CD14-positive monocyte (primary cell): ENCODE measurements at regions not wholly inside any gene's neighbourhood (a gene's known extent, or its start where the extent isn't known, plus 50 kb on each side); places are given as distances from the start of the nearest gene placed in this dataset.

Experiments
- DNase-seq, 3 donors: peaks; one replicate each; pipeline ENCODE4 v3.0.0-alpha.2; 2011 to 2022
- H2AFZ ChIP-seq: 2 replicates; pipeline ENCODE4 v1.6.0; 2012; ENCODE audit warnings: mild to moderate bottlenecking, low read depth, low read length, inconsistent platforms; ENCODE audit not compliant: insufficient read depth, poor library complexity, severe bottlenecking
- H3K27ac ChIP-seq, 2 donors: 1 replicate in 1 of 2; 2 replicates in 1 of 2; pipeline ENCODE4 v1.5.1; 2012 to 2013; ENCODE audit warnings: low read length in 2 of 2, control low read depth in 1 of 2, inconsistent platforms in 1 of 2, low read depth in 1 of 2, mild to moderate bottlenecking in 1 of 2
- H3K27me3 ChIP-seq, 2 donors: one replicate each; pipeline versions ENCODE4 v1.6.0 to v1.6.1; 2011 to 2013; ENCODE audit warnings: low read length in 2 of 2; ENCODE audit not compliant: control insufficient read depth in 2 of 2, insufficient read depth in 2 of 2
- H3K36me3 ChIP-seq, 2 donors: replicated peaks in 1 of 2; 1 replicate in 1 of 2; 2 replicates in 1 of 2; pipeline versions ENCODE4 v1.5.1 to v1.6.1; 2012 to 2013; ENCODE audit warnings: low read length in 2 of 2, control low read depth in 1 of 2, inconsistent platforms in 1 of 2, mild to moderate bottlenecking in 1 of 2; ENCODE audit not compliant: insufficient read depth in 2 of 2, control insufficient read depth in 1 of 2
- H3K4me1 ChIP-seq, 2 donors: 1 replicate in 1 of 2; 2 replicates in 1 of 2; pipeline versions ENCODE4 v1.5.1 to v1.6.1; 2012 to 2013; ENCODE audit warnings: low read length in 2 of 2, control low read depth in 1 of 2, inconsistent platforms in 1 of 2, mild to moderate bottlenecking in 1 of 2, moderate library complexity in 1 of 2; ENCODE audit not compliant: insufficient read depth in 2 of 2, control insufficient read depth in 1 of 2
- H3K4me2 ChIP-seq: replicated peaks from 2 replicates; pipeline ENCODE3; 2012; ENCODE audit warnings: low read length, moderate library complexity, mild to moderate bottlenecking; ENCODE audit not compliant: poor library complexity, severe bottlenecking; ENCODE audit errors: extremely low read depth
- H3K4me3 ChIP-seq, 3 experiments: fragments of 200-600 bp in 1 of 3; sonication (generic) in 1 of 3; replicated peaks in 1 of 3; 1 replicate in 2 of 3; 2 replicates in 1 of 3; pipeline ENCODE4 v1.5.1; 2011 to 2013; ENCODE audit warnings: low read length in 3 of 3, mild to moderate bottlenecking in 3 of 3, control low read depth in 2 of 3, low read depth in 2 of 3, inconsistent platforms in 1 of 3, moderate library complexity in 1 of 3
- H3K79me2 ChIP-seq: 2 replicates; pipeline ENCODE4 v1.6.0; 2012; ENCODE audit warnings: mild to moderate bottlenecking, control low read depth, inconsistent platforms, low read length, moderate library complexity; ENCODE audit not compliant: insufficient read depth
- H3K9ac ChIP-seq: 2 replicates; pipeline ENCODE4 v1.6.0; 2017; ENCODE audit warnings: low read length, mild to moderate bottlenecking; ENCODE audit not compliant: insufficient read depth, poor library complexity, severe bottlenecking
- H3K9me3 ChIP-seq, 2 donors: replicated peaks in 1 of 2; 1 replicate in 1 of 2; 2 replicates in 1 of 2; pipeline versions ENCODE4 v1.5.1 to v1.6.1; 2012 to 2013; ENCODE audit warnings: low read length in 2 of 2, control low read depth in 1 of 2; ENCODE audit not compliant: control insufficient read depth in 1 of 2, insufficient read depth in 1 of 2
- H4K20me1 ChIP-seq: 2 replicates; pipeline ENCODE4 v1.6.0; 2012; ENCODE audit warnings: mild to moderate bottlenecking, low read length, control low read depth, moderate library complexity; ENCODE audit not compliant: insufficient read depth
- H3K27ac Mint-ChIP-seq, 7 donors: one replicate each; pipeline ENCODE4 v1.8.0; 2020; ENCODE audit warnings: mild to moderate bottlenecking in 7 of 7, mixed read lengths in 7 of 7, moderate library complexity in 6 of 7, inconsistent platforms in 2 of 7
- H3K27me3 Mint-ChIP-seq, 3 donors: one replicate each; pipeline ENCODE4 v1.8.0; 2021 to 2022; ENCODE audit warnings: low read depth in 3 of 3, mild to moderate bottlenecking in 3 of 3, mixed read lengths in 3 of 3, moderate library complexity in 3 of 3, inconsistent platforms in 1 of 3
- H3K36me3 Mint-ChIP-seq, 2 donors: one replicate each; pipeline ENCODE4 v1.8.0; 2020; ENCODE audit warnings: mixed read lengths in 2 of 2, inconsistent platforms in 1 of 2, mild to moderate bottlenecking in 1 of 2
- H3K4me1 Mint-ChIP-seq: one replicate; pipeline ENCODE4 v1.8.0; 2020; ENCODE audit warnings: mild to moderate bottlenecking, mixed read lengths
- H3K4me3 Mint-ChIP-seq, 2 donors: one replicate each; pipeline ENCODE4 v1.8.0; 2020; ENCODE audit warnings: mild to moderate bottlenecking in 2 of 2, mixed read lengths in 2 of 2, moderate library complexity in 1 of 2
- H3K9me3 Mint-ChIP-seq, 7 donors: one replicate each; pipeline ENCODE4 v1.8.0; 2020 to 2022; ENCODE audit warnings: mixed read lengths in 7 of 7, mild to moderate bottlenecking in 6 of 7, moderate library complexity in 6 of 7, inconsistent platforms in 2 of 7
- CTCF ChIP-seq: fragments of 200-600 bp; IDR thresholded peaks from one replicate; pipeline ENCODE4 v1.8.0; 2022; ENCODE audit warnings: antibody characterized with exemption, mild to moderate bottlenecking
- WGBS: methylation state at CpG from one replicate; pipeline ENCODE4 v1.1.5; 2013; ENCODE audit warnings: missing lambda C conversion rate; ENCODE audit not compliant: insufficient coverage; 5-methylcytosine and 5-hydroxymethylcytosine counted together
- intact Hi-C, 2 donors: fragments of 100-400 bp; cut with micrococcal nuclease; formaldehyde crosslinking; loops; one replicate each; pipeline versions ENCODE4 v1.15.0 to v1.15.1; 2023

DNA sequence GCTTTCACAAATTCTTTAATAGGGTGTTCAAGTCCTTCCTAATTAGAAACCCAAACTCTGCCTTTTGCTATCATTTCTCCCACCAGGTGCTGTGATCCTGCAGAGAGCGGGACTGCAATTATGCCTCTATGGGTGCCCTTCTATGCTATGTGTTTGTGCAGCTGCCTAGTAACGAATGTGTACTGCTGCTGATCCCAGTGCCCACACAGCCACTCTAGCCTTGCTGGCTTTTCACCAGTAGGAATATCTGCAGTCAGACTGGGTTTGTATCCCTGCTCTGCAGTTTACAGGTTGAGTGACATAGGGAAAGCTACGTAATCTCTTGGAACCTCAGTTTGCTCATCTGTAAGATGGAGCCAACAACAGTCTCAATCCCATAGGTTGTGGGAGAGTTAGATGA, 179.6 kb upstream of the IRX3 start:
- 87% methylated on average over 2 of the region's 3 CpGs for WGBS
- peaks cover 0 to 7% of the 10 kb centered on the region in 2 donors for H3K9me3 ChIP-seq
- H3K4me3 ChIP-seq, result no peak overlapping the region
- H3K9ac ChIP-seq, result no peak overlapping the region
- DNase-seq, result no peak
- no peak overlapping the region for H3K4me3 Mint-ChIP-seq
- H3K36me3 Mint-ChIP-seq, result no peaks in the 10 kb centered on the region
- no peak overlapping the region for H3K27ac Mint-ChIP-seq
- no peaks in the 10 kb centered on the region for H3K36me3 ChIP-seq
- no peak overlapping the region for H2AFZ ChIP-seq
- TF ChIP-seq CTCF, result no peak
- no peaks in the 10 kb centered on the region for H3K4me1 ChIP-seq
- no peaks in the 10 kb centered on the region for H4K20me1 ChIP-seq
- peaks cover 2 to 12% (median 6%) of the 10 kb centered on the region in 7 donors for H3K9me3 Mint-ChIP-seq
- no peaks in the 10 kb centered on the region for H3K27me3 ChIP-seq
- H3K4me2 ChIP-seq, result no peak overlapping the region
- H3K27me3 Mint-ChIP-seq, result peaks cover 0 to 2% (median 0%) of the 10 kb centered on the region in 3 donors
- no peaks in the 10 kb centered on the region for H3K79me2 ChIP-seq
- intact Hi-C loops, result no loop called here
- H3K4me1 Mint-ChIP-seq, result no peaks in the 10 kb centered on the region
- no peak overlapping the region for H3K27ac ChIP-seq

DNA sequence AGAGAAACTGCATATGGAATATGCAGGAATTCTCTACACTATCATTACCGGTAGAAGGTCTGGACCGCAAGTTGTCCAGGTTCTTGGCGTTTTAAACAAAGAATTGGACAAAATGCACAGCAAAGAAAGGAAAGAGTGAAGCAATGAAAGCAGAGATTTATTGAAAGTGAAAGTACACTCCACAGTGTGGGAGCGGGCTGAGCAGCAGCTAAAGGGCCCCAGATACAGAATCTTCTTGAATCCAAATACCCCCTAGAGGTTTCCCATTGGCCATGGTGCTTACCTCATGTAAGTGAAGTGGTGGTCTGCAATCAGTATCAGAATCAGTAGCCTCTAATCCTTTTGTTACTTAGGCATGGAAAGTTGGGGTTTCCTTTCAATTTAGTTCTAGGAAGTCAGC, 178.5 kb upstream of the IRX3 start:
- H3K27ac ChIP-seq, result no peak overlapping the region
- Mint-ChIP-seq H3K36me3 (no peaks in the 10 kb centered on the region), H3K27me3 (peaks cover 0 to 2% (median 0%) of the 10 kb centered on the region in 3 donors), H3K9me3 (peaks cover 2 to 12% (median 6%) of the 10 kb centered on the region in 7 donors), H3K27ac (no peak overlapping the region), H3K4me1 (no peaks in the 10 kb centered on the region), H3K4me3 (no peak overlapping the region)
- H3K4me2 ChIP-seq, result no peak overlapping the region
- no peaks in the 10 kb centered on the region for H3K4me1 ChIP-seq
- no peaks in the 10 kb centered on the region for H3K79me2 ChIP-seq
- no peak overlapping the region for H2AFZ ChIP-seq
- no peaks in the 10 kb centered on the region for H3K36me3 ChIP-seq
- no peaks in the 10 kb centered on the region for H4K20me1 ChIP-seq
- no peak overlapping the region for H3K9ac ChIP-seq
- DNase-seq, result no peak
- no CpG with 5 or more reads among the region's 4 CpGs for WGBS
- no peak overlapping the region for H3K4me3 ChIP-seq
- H3K27me3 ChIP-seq, result no peaks in the 10 kb centered on the region
- TF ChIP-seq CTCF, result no peak
- intact Hi-C loops, result no loop called here
- H3K9me3 ChIP-seq, result peaks cover 0 to 7% of the 10 kb centered on the region in 2 donors
